NCI-H748 treated with DMSO at 0.1 percent for 48 hours (cell line): ENCODE measurements at regions not wholly inside any gene's neighbourhood (a gene's known extent, or its start where the extent isn't known, plus 50 kb on each side); places are given as distances from the start of the nearest gene placed in this dataset.

Experiments used
- DNase-seq: peaks from one replicate; lab custom pipeline; 2025; lab: John Stamatoyannopoulos, UW

DNA sequence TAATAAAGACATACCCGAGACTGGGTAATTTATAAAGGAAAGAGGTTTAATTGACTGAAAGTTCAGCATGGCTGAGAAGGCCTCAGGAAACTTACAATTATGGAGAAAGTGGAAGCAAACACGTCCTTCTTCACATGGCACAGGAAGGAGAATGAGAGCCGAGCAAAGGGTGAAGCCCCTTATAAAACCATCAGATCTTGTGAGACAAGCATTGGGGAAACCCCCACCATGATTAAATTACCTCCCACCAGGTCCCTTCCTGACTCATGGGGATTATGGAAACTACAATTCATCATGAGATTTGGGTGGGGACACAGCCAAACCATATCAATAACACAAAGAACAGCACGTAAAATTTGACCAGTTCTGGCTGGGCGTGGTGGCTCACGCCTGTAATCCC, 85.6 kb upstream of the ATF7IP start:
- no peak for DNase-seq

DNA sequence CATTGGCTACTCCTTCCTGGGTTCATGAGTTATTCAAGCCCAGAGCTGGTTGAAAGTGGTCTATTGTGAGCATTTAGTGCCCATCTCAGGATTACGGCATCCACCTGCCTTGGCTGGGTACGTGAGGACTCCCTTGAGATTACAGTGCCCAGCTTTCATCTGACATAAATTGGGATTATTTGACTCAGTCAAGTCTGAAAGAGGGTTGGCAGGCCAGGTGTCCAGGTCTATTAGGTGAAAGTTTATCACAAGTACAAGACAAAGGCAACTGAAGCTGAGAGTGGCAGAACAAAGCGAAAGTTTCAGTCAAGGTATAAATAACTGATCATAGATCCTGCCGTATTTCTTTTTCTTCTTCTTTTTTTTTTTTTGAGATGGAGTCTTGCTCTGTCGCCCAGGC, 84.6 kb upstream of the ATF7IP start:
- no peak for DNase-seq

DNA sequence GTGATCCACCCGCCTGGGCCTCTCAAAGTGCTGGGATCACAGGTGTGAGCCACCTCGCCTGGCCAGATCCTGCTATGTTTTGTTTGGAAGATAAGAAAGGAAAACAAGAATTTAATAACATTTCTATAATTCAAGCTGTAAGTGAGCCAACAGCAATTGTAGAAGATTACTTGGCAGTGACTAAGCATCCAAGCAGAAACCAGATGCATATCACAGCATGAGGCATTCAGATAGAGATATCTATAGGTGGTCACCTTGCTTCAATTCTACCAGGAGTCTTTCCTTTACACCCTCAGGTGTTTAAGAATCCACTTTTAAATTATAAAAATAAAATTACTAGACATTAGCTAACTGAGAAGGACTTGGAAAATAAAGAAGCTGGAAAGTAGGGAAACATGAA, 83.9 kb upstream of the ATF7IP start:
- no peak for DNase-seq

DNA sequence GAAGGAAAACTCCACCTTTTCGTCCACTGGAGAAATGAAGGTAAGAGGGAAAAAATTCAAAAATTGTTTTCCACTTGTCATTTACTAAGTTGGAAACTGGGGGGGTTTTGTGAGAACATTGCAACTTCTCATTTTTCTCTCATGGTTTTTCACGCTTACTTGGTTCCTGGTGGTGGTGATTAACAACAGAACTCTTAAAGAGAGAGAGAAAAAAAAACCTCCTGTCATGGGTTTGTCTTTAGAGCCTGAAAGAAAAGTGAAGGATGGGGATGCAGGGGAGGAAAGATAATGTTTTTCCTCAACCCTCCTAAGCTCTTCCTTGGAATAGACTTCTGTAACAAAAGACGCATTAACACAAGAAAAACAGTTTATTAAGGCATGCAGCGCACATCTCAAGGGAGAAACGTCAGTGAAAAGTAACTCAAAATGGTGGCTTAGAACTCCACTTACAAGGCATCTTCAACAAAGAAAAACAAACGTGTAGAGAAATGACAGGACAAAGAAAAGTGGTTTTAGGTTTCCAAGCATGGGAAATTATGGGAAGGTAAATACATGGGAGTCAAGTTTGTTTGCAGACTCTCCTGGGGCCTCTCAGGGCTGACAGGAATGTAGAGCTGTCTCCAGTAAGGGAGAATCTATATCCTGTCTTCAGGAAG, 81.9 kb upstream of the ATF7IP start:
- DNase-seq, result no peak

DNA sequence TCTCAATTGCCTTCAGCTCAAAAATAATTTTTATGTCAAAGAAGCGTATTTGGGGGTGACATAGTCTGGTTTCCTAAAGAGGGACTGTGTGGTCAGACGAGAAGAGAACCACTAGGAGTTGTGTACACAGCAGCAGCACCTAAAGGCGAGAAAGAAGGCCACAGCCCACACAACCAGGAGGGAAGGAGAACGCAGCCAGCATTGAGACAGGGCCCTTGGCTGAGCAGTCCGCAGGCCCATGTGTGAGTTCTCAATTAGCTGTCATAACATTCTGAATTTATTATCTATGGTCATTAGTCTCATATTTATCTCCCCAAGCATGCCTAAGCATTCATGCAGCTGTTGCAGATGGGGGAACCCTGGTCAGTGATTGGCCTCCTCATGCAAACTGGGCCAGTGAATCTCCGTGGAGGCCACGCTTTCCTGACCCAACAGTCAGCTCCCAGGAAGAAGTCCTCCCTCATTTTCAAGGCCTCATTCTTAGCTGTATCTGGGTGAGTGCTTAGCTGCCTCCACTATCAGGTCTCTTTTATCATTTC, 81.2 kb upstream of the ATF7IP start:
- no peak for DNase-seq

DNA sequence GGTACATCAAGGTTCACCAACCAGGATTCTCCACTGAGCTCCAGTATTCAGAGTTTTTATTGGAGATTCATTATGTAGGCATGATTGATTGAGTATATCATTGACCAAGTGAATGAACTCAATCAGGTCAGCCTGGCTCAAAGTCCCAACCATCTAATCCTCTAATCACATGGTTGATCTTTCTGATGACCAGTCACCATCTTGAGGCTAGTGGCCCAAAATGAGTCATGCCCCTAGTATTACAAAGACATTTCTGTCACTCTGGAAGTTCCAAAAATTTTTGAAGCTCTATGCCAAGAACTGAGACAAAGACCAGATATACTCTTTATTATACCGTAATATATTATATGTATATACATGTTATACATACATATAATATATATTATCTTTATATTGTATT, 75.9 kb upstream of the ATF7IP start:
- no peak for DNase-seq

DNA sequence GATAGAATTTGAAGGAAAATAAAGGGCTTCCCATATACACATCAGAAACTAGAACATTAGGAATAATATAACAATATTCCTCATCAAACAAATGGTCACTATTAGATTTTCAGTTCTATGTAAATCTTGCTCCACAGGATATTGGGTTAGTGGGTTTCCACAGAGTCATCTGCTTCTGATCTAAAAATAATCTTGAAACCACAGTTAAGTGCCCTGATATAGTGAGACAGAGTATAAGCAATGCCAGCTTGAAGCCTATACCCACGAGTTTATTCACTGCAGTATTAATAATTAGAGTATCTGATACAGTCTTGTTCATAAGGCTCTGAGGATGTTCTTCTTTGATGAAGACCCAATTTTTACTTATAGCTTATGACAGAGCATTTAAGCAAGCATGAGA, 74.5 kb upstream of the ATF7IP start:
- DNase-seq, result no peak

DNA sequence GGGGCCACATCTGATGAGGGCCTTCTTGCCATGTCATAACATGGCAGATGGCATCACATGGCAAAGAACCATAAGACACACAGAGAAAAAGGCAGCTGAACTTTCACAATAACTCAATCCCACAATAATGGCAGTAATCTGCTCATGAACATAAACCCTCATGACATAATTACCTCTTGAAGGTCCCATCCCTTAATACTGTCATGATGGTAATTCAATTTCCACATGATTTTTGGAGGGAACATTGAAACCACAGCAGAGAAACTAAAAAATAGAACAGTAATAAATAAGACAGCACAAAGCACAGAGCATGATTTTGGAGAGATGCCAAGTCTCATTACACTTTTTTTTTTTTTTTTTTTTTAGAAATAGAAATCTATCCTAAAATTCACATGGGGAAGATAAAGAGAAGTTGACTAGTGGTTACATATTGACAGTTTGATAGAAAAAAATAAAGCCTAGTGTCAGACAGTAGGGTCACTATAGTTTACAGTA, 61.8 kb upstream of the ATF7IP start:
- no peak for DNase-seq

DNA sequence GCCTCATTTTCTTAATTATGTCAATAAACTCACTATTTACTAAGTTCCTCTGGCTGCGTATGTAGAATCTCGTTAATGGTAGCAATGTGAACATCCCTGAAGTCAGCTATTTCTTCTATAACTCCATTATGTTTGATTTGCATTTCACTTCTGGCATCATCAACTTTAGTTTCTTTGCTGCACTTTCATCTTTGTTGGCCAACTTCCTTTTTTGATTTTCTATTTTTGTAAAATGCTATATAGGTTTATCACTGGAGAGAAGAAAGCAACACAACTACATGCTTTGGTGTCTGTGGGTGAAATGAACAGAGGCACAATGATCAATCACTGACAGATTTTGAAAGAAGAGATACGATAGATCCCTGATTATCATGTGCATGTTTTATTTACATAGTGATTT, 58.5 kb upstream of the ATF7IP start:
- no peak for DNase-seq

DNA sequence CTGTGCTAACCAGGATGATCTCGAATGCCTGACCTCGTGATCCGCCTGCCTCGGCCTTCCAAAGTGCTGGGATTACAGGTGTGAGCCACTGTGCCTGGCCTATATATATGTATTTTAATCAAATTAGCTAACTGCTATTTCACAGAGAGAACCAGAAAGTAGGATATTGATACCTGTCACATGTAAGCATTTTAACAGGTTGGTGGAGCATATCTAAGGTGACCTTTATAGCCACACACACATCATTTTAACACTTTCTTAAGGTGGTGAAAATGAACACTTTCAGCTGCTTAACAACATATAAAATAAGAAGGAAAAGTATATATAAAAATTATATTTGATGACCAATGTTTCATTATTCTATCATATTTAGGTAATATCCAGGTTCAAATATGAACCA, 57.0 kb upstream of the ATF7IP start:
- no peak for DNase-seq

DNA sequence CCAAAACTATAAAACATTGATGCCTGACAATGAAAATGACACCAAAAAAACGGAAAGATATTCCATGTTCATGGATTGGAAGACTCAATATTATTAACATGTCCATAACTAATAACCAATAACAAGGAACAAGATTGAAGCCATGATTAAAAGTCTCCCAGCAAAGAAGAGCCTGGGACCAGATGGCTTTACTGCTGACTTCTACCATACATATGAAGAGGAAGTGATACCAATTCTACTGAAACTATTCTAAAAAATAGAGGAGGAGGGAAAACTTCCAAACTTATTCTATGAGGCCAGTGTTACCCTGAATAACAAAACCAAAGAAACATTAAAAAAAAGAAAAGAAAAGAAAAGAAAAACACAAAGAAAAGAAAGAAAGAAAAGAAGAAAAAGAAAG, 54.6 kb upstream of the ATF7IP start:
- DNase-seq, result no peak

DNA sequence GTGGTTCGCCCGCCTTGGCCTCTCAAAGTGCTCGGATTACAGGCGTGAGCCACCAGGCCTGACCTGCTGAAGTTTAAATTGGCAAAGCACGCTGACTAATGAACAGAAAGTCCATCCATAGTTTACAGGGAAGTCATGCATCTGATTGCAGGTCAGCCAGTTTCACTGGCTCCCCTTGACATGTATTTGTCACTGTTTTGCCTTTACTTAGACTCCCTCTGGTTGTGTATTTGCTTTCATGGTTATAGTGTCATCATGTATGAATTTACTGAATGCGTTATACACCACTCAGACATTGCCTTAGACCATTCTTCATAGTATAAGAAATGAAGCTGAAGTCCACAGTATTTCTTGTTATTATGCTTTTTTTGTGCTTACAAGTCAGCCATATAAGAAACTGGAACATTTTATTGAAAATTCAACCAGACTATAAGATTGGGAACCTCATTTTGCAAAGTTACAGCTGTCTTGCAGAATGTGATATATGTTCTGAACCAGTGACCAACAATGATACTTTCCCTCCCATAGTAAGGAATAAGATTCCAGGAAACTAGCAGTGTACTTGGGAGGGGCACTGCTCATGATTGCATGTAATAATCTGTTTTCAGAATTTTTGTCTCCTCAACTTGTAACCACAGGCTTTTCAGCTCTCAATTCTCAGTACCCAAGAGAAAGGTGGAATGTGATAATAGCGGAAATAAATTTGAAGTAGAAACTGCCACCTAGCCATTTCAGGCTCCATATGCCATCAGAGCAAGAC, 51.9 kb upstream of the ATF7IP start:
- DNase-seq, result no peak

DNA sequence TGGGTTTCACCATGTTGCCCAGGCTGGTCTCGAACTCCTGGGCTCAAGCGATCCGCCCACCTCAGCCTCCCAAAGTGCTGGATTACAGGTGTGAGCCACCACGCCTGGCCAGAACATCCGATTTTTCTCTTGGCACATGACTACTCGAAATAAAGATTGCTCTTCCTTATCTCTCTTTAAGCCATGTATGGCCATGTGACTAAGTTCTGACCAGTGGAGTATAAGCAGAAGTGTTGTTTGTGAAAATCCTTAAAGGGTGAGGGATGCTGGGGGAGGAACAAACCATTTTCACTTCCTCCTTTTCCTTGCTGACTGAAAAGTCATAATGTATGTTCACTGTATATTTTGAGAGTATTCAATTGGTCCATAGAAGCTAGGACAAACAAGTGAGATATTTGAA, 50.7 kb upstream of the ATF7IP start:
- no peak for DNase-seq

DNA sequence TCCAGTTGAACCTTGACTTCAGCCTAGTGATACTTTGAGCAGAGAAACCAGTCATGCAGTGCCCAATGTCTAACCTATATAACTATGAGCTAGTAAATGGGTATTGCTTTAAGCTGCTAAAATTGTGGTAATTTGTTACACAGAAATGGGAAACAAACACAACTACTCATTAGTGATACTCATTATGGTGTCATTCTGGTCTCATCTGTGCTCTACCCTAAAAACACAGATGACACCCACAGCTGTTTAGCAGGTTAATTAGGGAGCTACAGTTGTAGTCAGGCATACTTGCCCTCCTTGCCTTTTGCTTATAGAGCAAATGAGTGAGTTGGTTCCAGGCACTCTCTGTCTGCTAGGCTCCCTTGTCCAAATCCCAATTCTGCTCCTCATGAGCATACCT, 50.0 kb upstream of the ATF7IP start:
- no peak for DNase-seq
